NB4 (cell line): ENCODE measurements at regions not wholly inside any gene's neighbourhood (a gene's known extent, or its start where the extent isn't known, plus 50 kb on each side); places are given as distances from the start of the nearest gene placed in this dataset.

ENCODE experiments used
- DNase-seq: peaks from one replicate; pipeline ENCODE4 v3.0.0; 2010; ENCODE audit warnings: low read depth
- H3K4me3 ChIP-seq: one replicate; pipeline ENCODE4 v1.5.1; 2011; ENCODE audit warnings: mild to moderate bottlenecking, low read depth, low read length, moderate library complexity
- MYC ChIP-seq: IDR thresholded peaks from 2 replicates; pipeline ENCODE4 v1.6.1; 2011; ENCODE audit warnings: low read depth, low read length
- POLR2A ChIP-seq: IDR thresholded peaks from 2 replicates; pipeline ENCODE4 v1.6.1; 2011; ENCODE audit warnings: mild to moderate bottlenecking; ENCODE audit not compliant: insufficient read length; ENCODE audit errors: extremely low read depth
- TF ChIP-seq, protein P1 (sequence below): IDR thresholded peaks from one replicate; pipeline ENCODE4 v1.5.1; 2012; ENCODE audit warnings: low read depth, low read length
- TF ChIP-seq, protein P2 (sequence below): IDR thresholded peaks from 2 replicates; pipeline ENCODE4 v1.6.1; 2011; ENCODE audit warnings: low read depth, low read length

DNA sequence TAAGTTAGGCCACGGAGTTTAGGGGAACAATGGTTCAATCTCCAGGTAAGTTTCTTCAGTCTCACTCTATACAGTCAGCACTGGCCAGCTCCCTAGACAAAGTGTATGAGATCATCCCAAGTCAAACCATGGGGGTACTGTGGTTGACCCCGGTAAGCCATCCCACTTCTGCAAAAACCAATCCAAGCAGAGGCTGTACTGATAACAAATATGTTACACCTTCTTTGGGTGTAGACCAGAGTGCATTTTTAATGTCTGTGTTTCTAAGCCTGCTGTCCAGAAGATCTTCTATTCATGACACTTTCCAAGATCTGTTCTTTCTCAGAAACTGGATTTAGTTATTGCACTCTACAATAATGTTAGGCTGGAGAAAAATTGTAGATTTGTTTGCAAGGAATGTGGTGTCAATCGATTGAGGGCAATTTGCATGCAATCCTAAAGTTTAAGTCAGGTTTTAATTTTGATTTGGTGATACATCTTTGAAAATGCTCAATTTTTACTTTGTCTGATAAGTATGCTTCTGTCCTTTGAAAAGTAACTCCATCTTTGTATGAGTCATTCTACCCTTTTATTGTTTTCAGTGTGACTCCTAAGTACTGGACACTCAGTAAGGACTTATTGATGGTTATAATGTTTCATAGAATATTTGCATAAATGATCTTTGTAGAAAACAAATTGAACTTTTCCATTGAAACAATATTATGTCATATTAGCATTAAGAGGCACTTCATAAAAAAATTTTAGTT, 152.4 kb downstream of the HLX start:
- TF ChIP-seq, protein P1, sequence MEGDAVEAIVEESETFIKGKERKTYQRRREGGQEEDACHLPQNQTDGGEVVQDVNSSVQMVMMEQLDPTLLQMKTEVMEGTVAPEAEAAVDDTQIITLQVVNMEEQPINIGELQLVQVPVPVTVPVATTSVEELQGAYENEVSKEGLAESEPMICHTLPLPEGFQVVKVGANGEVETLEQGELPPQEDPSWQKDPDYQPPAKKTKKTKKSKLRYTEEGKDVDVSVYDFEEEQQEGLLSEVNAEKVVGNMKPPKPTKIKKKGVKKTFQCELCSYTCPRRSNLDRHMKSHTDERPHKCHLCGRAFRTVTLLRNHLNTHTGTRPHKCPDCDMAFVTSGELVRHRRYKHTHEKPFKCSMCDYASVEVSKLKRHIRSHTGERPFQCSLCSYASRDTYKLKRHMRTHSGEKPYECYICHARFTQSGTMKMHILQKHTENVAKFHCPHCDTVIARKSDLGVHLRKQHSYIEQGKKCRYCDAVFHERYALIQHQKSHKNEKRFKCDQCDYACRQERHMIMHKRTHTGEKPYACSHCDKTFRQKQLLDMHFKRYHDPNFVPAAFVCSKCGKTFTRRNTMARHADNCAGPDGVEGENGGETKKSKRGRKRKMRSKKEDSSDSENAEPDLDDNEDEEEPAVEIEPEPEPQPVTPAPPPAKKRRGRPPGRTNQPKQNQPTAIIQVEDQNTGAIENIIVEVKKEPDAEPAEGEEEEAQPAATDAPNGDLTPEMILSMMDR: no peak
- TF ChIP-seq MYC (no peak), POLR2A (no peak)
- TF ChIP-seq, protein P2, sequence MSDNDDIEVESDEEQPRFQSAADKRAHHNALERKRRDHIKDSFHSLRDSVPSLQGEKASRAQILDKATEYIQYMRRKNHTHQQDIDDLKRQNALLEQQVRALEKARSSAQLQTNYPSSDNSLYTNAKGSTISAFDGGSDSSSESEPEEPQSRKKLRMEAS: no peak
- H3K4me3 ChIP-seq: no peak overlapping the region
- DNase-seq: peak; percentile 8

DNA sequence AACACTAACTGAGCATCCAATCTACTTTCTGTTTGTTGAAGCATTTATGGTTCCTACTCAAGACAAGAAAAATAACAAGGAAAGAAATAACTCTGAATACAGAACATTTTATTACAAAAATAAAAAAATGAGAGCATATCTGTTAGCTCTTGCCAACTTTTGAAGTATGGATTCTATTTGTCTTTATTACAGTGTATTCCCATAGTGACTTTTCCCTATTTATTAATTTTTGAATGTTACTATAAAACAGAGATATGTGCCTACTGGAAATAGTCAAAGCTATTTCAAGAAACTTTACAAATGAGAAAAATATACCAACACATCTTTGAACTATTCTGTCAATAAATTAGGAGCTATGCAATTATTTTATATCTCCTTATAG, 153.0 kb downstream of the HLX start:
- DNase-seq: no peak
- TF ChIP-seq POLR2A (no peak), MYC (no peak)
- TF ChIP-seq, protein P2: no peak
- TF ChIP-seq, protein P1: no peak
- no peak overlapping the region for H3K4me3 ChIP-seq

- no peak overlapping the region for H3K4me3 ChIP-seq
- TF ChIP-seq MYC (no peak), POLR2A (no peak)
- TF ChIP-seq, protein P2: no peak
- TF ChIP-seq, protein P1: no peak
- no peak for DNase-seq
Measured at GRCh38 chr1:221032637-221033280, 153.5 kb downstream of the HLX start.

DNA sequence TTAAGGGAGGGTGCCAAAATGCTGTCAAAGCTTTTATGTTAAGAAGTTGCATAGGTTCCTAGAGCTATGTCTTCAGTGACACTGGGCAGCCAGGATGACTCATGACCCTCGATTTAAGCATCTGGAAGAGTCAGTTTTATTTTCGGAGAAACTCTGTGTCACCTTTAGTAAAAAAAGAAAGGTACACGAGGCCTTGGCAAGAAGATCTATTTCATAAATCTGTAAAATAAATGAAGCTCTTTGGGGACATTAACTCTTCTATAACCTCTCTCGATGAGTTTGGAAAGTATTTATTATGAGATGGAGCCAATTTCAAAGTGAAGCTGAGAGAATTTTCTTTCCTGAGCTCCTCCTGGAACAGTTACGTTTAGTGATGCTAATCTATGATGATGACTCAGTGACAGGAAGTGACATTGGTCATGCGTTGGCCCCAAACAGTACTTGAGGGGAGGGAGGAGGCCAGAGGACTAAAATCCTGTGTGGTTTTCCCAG, 156.5 kb downstream of the HLX start:
- peak; percentile 49 for DNase-seq
- no peak overlapping the region for H3K4me3 ChIP-seq
- no peak for TF ChIP-seq POLR2A
- TF ChIP-seq, protein P1: no peak
- no peak for TF ChIP-seq MYC
- TF ChIP-seq, protein P2: no peak

DNA sequence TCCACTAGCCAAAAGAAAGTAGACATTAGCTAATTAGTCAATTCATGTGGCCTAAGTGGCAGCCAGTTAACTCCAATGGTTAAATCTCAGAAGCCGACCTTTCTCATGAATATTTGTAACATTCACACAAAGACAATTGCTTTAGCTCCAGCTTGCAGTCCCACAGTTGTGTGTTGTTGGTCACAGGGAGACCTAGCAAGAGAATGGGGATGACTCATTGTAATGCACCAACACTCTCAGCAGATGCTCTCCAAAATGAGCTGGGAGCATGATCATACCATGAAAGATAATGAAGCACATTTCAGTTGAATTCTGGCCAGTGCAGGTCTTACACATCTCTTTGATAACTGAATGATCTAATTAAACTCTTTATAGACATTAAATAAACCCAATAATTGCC, 160.4 kb downstream of the HLX start:
- TF ChIP-seq, protein P1: no peak
- TF ChIP-seq, protein P2: no peak
- no peak overlapping the region for H3K4me3 ChIP-seq
- DNase-seq: no peak
